Erythroblast (primary cell): ENCODE measurements at regions not wholly inside any gene's neighbourhood (a gene's known extent, or its start where the extent isn't known, plus 50 kb on each side); places are given as distances from the start of the nearest gene placed in this dataset.

Experiments
- GATA1 ChIP-seq: IDR thresholded peaks from 2 replicates; pipeline ENCODE4 v1.6.1; 2011; ENCODE audit warnings: low read depth, mild to moderate bottlenecking, control low read depth, low read length, moderate library complexity
- POLR2A ChIP-seq: IDR thresholded peaks from 2 replicates; pipeline ENCODE4 v1.6.1; 2011; ENCODE audit warnings: mild to moderate bottlenecking, low read length

DNA sequence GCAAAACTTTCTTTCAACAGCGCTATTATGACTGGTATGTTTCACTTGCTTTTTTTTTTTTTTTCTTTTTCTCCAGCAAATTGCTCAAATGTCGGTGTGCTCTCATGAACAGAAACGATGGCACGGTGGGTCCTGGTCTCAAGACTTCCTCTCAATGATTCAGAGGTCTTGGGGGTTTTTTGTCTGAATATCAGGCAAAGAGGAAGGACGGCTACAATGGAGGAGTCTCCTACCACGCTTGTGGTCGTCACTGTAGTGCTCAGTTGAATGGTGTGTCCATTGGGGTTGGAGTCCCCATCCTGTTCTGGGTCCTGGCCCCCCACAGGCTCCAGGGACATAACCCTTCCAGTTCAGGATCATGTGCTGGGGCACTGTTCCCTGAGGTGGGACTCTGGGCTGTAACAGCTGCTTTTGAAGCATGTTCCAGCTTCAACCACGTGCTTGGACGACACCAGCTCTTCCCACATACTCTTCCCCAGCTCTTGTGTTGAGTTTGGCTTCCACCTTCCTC lies 266.7 kb upstream of the KLF6 start:
- TF ChIP-seq POLR2A (no peak), GATA1 (no peak)
